B cell (primary cell): ENCODE measurements at regions not wholly inside any gene's neighbourhood (a gene's known extent, or its start where the extent isn't known, plus 50 kb on each side); places are given as distances from the start of the nearest gene placed in this dataset.

Experiments
- EZH2 ChIP-seq: IDR thresholded peaks from 2 replicates; pipeline ENCODE4 v1.6.1; 2012; ENCODE audit warnings: borderline replicate concordance, low read depth, mild to moderate bottlenecking, moderate library complexity, low read length; ENCODE audit not compliant: insufficient read depth, poor library complexity, severe bottlenecking
- TF ChIP-seq, protein P1 (sequence below): fragments of 200-600 bp; IDR thresholded peaks from one replicate; pipeline ENCODE4 v1.8.0; 2022; ENCODE audit warnings: antibody characterized with exemption, mild to moderate bottlenecking

DNA sequence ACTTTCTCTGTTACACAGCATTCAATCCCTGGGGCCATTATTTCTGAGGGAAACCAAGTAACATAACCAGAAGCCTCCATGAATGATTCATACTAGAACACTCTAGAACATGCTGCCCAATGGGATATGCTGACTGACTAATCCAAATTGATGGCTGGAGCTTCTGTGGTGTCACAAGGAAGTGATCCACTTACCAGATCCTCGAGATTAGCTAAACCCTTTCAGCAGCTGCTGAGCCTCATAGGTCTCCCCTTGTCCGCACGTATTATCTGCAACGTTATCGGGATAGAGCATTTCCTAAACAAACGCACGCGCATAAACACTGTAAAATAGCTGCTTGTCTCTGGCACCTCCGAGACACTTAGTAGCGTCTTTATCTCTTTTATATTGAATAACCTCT is 61.2 kb upstream of the PROK2 start:
- TF ChIP-seq, protein P1, sequence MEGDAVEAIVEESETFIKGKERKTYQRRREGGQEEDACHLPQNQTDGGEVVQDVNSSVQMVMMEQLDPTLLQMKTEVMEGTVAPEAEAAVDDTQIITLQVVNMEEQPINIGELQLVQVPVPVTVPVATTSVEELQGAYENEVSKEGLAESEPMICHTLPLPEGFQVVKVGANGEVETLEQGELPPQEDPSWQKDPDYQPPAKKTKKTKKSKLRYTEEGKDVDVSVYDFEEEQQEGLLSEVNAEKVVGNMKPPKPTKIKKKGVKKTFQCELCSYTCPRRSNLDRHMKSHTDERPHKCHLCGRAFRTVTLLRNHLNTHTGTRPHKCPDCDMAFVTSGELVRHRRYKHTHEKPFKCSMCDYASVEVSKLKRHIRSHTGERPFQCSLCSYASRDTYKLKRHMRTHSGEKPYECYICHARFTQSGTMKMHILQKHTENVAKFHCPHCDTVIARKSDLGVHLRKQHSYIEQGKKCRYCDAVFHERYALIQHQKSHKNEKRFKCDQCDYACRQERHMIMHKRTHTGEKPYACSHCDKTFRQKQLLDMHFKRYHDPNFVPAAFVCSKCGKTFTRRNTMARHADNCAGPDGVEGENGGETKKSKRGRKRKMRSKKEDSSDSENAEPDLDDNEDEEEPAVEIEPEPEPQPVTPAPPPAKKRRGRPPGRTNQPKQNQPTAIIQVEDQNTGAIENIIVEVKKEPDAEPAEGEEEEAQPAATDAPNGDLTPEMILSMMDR = no peak
- TF ChIP-seq EZH2 = no peak
